GM18873 (cell line): ENCODE measurements at regions not wholly inside any gene's neighbourhood (a gene's known extent, or its start where the extent isn't known, plus 50 kb on each side); places are given as distances from the start of the nearest gene placed in this dataset.
"Not testable (repeated sequence)": the region's sequence is repeated elsewhere in the genome, so short reads cannot be mapped to it uniquely, and the experiment has no call there.

Source experiments
- ATAC-seq: cut with Tn5 transposase; IDR thresholded peaks from one replicate; pipeline ENCODE4 v1.9.1; 2021; ENCODE audit warnings: mild to moderate bottlenecking, moderate library complexity, moderate number of reproducible peaks; ENCODE audit not compliant: unreplicated experiment, low FRiP score

DNA sequence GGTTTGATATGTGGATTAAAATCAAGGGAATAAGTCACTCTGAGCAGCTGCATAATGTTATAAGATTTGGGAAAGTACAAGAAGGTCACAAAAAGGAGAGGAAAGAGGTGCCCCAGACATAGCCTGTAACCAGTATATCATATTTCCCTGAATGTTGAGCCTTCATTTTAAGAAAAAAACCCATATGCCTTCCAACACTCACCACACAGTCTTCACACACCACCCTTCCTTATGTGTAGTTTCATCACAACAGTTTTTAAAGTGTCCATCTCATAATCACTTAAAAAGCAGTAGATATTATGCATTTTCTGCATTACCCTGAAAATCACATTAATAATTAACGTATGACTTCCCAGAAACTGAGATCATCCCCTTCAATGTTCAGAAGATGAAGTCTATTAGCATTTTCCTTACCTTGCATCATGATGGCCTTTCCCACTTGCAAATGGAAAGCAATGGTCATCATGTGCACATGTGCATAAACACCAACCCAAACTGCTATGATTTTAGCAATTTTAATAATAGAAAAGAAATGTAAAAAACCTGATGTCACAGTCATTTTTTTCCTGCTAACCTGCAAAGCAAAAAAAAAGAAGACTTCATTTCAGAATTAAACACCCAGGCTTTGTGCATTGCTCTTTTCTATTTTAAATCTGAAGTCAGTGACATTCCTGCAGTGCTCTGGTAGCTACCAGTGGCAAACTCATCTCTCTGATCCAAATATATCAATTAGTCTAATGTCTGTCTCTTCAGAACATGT lies 465.0 kb downstream of the SUCLG1 start:
- ATAC-seq: no peak

GRCh38 chr2:83991992-83992391 lies 467.1 kb downstream of the SUCLG1 start:
- no peak for ATAC-seq

DNA sequence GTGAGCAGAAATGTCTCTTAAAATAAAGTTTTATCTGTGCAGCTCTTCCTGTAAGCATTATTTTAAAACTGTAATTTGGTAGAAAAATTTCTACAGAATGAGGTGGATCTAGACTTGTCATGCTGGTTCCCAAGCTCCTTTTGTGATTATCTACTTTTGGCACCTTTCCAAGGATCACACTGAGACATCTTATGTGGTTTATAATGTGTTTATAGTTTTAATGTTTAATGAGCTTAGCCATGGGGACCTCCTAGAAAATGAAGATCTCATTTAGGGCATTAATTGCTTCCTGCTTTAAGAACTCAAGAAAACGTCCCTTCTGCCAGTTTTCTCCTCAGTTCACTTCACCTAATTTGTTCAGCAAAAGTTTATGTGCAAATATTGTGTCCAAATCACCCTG lies 468.4 kb downstream of the SUCLG1 start:
- ATAC-seq: no peak

DNA sequence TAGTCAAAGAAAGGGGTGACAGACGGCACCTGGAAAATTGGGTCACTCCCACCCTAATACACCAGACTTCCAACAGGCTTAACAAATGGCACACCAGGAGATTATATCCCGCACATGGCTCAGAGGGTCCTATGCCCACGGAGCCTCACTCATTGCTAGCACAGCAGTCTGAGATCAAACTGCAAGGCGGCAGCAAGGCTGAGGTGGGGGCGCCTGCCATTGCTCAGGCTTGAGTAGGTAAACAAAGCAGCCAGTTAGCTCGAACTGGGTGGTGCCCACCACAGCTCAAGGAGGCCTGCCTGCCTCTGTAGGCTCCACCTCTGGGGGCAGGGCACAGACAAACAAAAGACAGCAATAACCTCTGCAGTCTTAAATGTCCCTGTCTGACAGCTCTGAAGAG lies 482.5 kb downstream of the SUCLG1 start:
- not testable (repeated sequence) for ATAC-seq

GRCh38 chr2:83972128-83972527 lies 487.0 kb downstream of the SUCLG1 start:
- no peak for ATAC-seq

DNA sequence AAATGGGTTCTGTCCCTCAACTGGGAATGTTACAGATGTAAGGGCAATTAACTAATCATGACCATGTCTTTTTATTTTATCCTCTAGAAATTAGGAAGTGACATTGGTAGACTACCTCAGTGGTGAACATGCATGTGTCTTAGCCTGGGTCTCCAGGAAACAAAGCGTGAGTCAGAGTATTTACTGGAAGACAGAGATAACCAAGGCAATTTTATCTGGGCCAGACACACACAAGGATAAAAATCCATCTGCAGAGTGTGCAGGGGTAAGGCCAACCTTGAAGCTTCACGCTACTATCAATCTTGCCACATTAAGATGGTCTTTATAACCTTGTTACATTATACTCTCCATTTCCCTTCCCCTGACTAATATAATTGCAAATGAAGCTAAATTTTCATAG lies 487.5 kb downstream of the SUCLG1 start:
- ATAC-seq: no peak

DNA sequence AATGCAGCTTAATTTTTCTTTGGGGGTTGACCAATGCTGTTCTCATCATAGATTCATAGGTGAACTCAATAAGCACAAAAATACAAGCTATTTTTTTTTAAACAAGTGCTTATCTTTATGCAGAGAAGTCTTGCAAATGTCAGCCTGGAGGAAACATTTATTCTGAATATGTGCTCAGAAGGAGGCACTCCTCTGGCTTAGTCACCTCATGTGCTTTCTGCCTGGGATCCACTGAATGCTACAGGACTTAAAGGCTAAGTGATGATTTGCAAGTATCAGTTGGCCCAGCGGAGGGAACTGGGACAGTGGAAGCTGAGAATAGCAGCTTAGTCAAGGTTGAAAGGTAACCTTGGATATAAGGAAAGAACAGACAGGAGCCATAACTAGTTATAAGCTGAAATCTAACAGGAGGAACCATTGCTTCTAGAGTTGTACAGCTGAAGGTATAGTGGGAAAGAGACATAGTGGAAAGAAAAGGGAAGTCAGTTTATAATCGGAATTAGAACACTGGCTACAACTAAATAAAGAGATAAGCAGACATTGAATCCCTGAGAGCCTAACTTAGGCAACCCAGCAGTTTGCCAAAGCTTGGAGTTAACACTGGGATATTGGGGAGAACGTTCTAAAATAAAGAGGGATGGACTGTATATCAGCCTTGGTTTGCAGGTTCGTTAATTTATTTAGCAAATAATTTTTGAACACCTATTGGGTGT lies 488.7 kb downstream of the SUCLG1 start:
- no peak for ATAC-seq

- no peak for ATAC-seq
Measured at GRCh38 chr2:83969085-83969484, 490.0 kb downstream of the SUCLG1 start.

DNA sequence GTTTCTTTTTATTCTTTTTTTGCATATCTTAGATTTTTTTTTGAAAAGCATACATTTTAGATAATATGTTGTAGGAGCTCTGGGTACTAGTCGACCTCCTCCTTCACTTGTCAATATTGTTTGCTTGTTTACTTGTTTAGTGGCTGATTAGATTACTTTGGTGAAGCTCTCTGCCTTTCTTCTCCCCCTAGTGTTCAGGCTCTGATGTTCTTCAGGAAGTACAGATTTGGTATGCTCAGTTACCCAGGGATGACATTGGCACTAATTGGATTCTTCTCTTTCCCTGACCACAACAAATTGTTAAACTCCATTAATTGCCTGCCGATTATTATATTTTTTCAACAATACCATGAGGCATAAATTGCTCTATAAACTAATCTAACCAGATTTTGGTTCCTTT lies 491.2 kb downstream of the SUCLG1 start:
- ATAC-seq: no peak

DNA sequence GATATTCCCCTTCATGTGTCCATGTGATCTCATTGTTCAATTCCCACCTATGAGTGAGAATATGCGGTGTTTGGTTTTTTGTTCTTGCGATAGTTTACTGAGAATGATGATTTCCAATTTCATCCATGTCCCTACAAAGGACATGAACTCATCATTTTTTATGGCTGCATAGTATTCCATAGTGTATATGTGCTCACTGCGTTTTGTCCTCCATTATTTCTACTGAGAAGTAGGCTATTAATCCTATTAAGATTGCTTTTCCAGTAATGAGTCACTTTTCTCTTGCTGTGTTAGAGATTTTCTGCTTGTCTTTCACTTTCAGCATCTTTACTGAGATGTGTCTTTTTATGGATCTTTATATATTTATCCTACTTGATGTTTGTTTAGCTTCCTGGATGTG lies 492.1 kb downstream of the SUCLG1 start:
- ATAC-seq: not testable (repeated sequence)

DNA sequence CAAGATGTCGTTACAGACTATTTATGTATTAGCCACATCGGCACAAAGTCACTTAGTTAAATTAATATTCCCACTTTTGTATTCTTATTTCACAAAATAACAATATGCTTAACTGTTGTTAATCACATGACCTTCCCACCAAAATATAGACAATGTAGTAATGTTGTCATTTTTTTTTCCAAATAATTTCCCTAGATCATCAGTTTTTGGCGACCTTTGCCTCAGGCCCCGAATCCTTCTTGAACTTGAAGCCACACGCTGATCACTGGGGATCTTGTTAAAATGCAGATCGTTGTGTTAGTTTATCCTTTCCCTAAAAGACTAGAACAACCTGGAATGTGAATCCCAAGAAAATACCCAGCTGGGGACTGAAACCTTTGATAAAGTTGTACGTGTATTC lies 497.6 kb downstream of the SUCLG1 start:
- no peak for ATAC-seq

DNA sequence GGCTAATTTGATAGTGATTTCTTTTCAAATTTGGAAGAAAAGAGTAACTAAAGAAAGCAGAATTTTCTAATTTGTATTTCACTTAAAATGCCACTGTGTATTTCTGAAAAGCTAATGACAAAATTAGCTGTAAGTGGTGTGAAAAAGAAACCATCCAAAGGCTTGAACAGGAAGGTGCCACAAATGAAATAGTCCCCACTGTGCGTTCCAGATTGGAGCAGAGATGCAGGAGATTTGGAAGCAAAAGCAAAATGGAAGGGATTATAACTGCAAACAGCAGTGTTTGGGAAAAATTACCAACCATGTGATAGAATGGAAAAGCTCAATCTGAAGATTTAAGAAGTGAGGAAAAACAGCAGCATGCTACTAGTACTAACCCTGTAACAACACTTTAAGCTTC lies 498.7 kb downstream of the SUCLG1 start:
- ATAC-seq: no peak

DNA sequence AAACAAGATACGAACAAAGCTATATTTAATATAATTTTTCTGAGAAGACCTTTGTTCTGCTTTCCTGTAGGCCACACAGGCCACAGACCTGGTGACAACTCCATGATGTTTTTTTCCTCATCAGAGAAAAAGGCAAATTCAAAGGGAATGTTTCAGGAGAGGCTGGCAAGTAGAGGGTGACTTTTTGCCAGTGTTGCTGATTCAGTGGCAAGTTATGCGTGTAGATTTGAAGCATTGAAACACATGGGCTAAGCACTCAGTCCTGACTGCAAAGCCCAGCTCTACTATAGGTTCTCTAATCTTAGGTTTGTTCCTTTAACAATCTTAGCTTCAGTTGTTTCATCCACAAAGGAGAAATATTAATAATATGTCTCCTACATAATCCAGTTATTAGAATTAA lies 499.8 kb downstream of the SUCLG1 start:
- ATAC-seq: no peak

- no peak for ATAC-seq
Measured at GRCh38 chr2:83956991-83957390, 502.1 kb downstream of the SUCLG1 start.

DNA sequence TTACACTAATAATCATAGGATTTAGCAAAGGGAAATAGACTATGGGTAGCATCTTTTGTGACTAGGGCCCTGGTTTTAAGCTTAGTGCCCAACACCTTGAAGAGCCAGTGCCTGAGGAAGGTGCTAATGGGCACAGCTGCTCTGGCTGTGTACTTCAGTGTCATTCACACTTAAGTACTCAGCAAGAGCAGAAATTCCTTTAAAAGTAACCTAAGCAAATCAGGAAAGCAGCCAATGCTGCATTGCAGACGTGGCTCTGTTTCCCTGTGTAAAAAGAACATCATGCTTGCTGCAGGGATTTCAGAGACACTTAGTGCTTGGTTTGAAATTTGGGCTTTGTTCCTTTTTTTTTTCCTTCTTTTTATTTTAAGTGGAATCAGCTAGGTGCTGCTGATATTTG lies 505.4 kb downstream of the SUCLG1 start:
- no peak for ATAC-seq

DNA sequence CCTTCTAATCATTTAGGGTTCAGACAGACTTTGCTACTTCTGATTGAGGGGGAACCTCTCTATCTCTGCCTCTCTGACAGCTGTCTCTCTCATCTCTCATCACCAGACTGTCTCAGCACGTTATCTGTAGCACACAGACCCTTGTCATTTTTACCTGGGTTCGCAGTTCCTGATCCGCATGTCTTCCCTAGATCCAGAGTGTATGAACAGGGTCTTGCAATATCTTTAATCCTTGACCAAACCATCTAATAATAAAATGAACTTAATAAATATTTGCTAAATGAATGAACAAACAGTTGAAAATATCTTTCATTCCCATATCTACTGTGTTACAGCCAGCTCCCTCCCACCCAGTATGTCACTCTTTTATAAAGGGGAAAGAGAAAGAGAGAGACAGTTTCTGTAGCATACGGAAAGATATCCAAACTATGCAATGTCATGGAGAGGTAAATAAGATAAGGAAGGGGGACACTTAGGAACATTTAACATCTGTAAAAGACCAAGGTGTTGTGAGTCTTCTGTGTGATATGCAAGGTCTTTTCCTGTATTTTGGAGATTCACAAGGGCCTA lies 507.6 kb downstream of the SUCLG1 start:
- ATAC-seq: no peak

GRCh38 chr2:83949361-83949760 lies 509.7 kb downstream of the SUCLG1 start:
- no peak for ATAC-seq

DNA sequence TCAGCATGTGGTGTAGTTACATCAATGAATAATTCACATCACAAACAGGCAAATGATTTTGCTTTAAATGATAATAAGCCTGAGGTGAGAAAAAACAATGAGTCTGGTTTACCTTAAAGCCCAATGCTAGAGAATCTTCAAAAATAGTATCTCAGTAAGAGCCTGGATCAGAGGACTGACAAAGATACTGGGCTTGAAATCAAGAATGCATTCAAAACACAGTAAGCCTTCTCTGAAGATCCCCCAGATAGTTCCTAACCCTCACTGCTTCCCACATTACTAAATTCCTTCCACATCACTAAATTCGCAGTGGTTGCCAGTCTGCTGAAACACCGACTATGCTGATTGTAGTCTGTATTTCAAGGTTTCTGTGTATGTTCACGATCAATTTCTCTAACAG lies 514.9 kb downstream of the SUCLG1 start:
- ATAC-seq: no peak

DNA sequence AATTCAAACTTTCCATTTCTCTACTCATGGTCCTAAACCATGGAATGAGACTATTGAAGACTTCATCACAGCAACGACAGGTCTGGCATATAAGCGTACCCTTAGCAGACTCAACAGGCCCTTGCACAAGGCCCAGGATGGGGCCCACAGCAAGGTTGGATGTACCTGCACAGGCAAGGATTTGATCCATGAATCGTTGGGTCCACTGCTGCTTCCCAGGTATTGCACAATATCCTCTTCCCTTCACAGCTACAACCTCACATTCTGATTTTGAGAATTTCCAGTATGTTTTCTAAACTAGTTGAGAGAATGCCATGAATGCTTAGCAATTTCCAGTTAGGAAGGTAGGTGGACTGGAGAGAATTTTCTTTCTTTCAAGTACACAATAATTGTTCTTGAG lies 515.8 kb downstream of the SUCLG1 start:
- ATAC-seq: no peak

- no peak for ATAC-seq
Measured at GRCh38 chr2:83941886-83942285, 517.2 kb downstream of the SUCLG1 start.

DNA sequence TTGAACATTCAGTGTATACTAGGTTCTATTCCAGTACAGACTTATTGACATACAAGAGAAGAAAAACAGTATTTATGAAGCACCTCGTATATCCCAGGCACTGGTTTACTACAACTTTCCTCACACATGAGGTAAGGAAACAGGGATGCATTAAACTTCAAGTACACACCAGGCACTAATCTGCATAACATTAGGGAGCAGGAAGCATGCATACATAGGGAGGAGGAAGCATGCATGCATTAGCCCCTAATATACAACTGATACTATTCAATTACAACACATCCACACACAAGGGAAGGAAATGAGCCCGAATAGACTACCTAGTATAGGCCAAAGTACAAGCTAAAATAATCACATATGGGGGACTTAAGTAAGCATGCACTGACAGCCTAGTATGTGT lies 525.3 kb downstream of the SUCLG1 start:
- no peak for ATAC-seq

DNA sequence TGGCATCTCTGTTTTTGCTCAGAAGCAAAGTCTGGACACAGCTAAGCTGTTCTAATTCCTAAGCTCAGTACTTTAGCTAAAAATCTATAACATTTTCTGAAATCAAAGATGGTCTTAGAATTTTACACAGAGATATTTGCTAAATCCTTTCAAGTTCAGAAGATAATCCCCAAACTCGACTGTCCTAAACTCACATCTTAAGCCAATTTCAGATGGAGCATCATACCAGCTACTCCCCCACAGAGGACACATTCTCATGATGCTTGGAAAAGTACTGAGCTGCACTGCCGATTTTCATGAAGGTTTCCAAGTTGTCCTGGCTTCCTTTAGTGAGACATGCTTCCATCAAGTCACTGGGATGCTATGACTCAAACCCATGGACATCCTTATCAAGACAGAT lies 535.5 kb downstream of the SUCLG1 start:
- ATAC-seq: no peak
